ENCODE measurements at regions not wholly inside any gene's neighbourhood (a gene's known extent, or its start where the extent isn't known, plus 50 kb on each side); places are given as distances from the start of the nearest gene placed in this dataset.

- Histone ChIP-seq H3K79me2 (ENCODE audit: control insufficient read depth, low read length) (no peaks in the 10 kb centered on the region), H3K4me3 (ENCODE audit: low read length) (no peak overlapping the region), H3K27ac (ENCODE audit: low read depth, low read length) (no peak overlapping the region), H4K20me1 (ENCODE audit: control insufficient read depth, insufficient read depth, low read depth, low read length) (no peaks in the 10 kb centered on the region), H3K27me3 (ENCODE audit: control insufficient read depth, low read length) (no peaks in the 10 kb centered on the region), H3K4me1 (ENCODE audit: control insufficient read depth, low read length) (no peaks in the 10 kb centered on the region), H3K9me2 (replicated peaks; ENCODE audit: control insufficient read depth, low read length) (no peaks in the 10 kb centered on the region), H3F3A (ENCODE audit: control insufficient read depth, insufficient read depth) (no peaks in the 10 kb centered on the region), H3K36me3 (ENCODE audit: control insufficient read depth, low read length) (no peaks in the 10 kb centered on the region), H3K4me2 (ENCODE audit: low read length) (no peak overlapping the region), H3K9me3 (ENCODE audit: control insufficient read depth, insufficient read depth, low read length) (no peaks in the 10 kb centered on the region)
- no peak for TF ChIP-seq CTCF (IDR thresholded peaks at IDR 0.05; ENCODE audit: low read depth, low read length, poor library complexity, severe bottlenecking)
- no peak for TF ChIP-seq EZH2phosphoT487 (IDR thresholded peaks at IDR 0.05; ENCODE audit: borderline replicate concordance, low read length)
These were observed 189.6 kb downstream of the NPHP4 start for GRCh38 chr1:5802606-5803005.

- no peaks in the 10 kb centered on the region for H3K4me1 ChIP-seq (ENCODE audit: control insufficient read depth, low read length)
- no peaks in the 10 kb centered on the region for H4K20me1 ChIP-seq (ENCODE audit: control insufficient read depth, insufficient read depth, low read depth, low read length)
- TF ChIP-seq EZH2phosphoT487 (IDR thresholded peaks at IDR 0.05; ENCODE audit: borderline replicate concordance, low read length) (no peak), CTCF (IDR thresholded peaks at IDR 0.05; ENCODE audit: low read depth, low read length, poor library complexity, severe bottlenecking) (no peak)
- H3F3A ChIP-seq (ENCODE audit: control insufficient read depth, insufficient read depth) = no peaks in the 10 kb centered on the region
- no peaks in the 10 kb centered on the region for H3K9me3 ChIP-seq (ENCODE audit: control insufficient read depth, insufficient read depth, low read length)
- H3K4me3 ChIP-seq (ENCODE audit: low read length) = no peak overlapping the region
- no peaks in the 10 kb centered on the region for H3K27me3 ChIP-seq (ENCODE audit: control insufficient read depth, low read length)
- no peaks in the 10 kb centered on the region for H3K79me2 ChIP-seq (ENCODE audit: control insufficient read depth, low read length)
- no peak overlapping the region for H3K27ac ChIP-seq (ENCODE audit: low read depth, low read length)
- no peaks in the 10 kb centered on the region for H3K9me2 ChIP-seq (replicated peaks; ENCODE audit: control insufficient read depth, low read length)
- no peaks in the 10 kb centered on the region for H3K36me3 ChIP-seq (ENCODE audit: control insufficient read depth, low read length)
- H3K4me2 ChIP-seq (ENCODE audit: low read length) = no peak overlapping the region
These were observed 193.3 kb downstream of the NPHP4 start for GRCh38 chr1:5798904-5799303.

GRCh38 chr1:5798151-5798730 lies 194.0 kb downstream of the NPHP4 start:
- TF ChIP-seq EZH2phosphoT487 (IDR thresholded peaks at IDR 0.05; ENCODE audit: borderline replicate concordance, low read length) (no peak), CTCF (IDR thresholded peaks at IDR 0.05; ENCODE audit: low read depth, low read length, poor library complexity, severe bottlenecking) (no peak)

More at GRCh38 chr1:5798151-5798730, 194.0 kb downstream of the NPHP4 start:
- Histone ChIP-seq H3K79me2 (ENCODE audit: control insufficient read depth, low read length) (no peaks in the 10 kb centered on the region), H3K9me2 (replicated peaks; ENCODE audit: control insufficient read depth, low read length) (no peaks in the 10 kb centered on the region), H4K20me1 (ENCODE audit: control insufficient read depth, insufficient read depth, low read depth, low read length) (no peaks in the 10 kb centered on the region), H3K4me2 (ENCODE audit: low read length) (no peak overlapping the region), H3K9me3 (ENCODE audit: control insufficient read depth, insufficient read depth, low read length) (no peaks in the 10 kb centered on the region), H3F3A (ENCODE audit: control insufficient read depth, insufficient read depth) (no peaks in the 10 kb centered on the region), H3K27me3 (ENCODE audit: control insufficient read depth, low read length) (no peaks in the 10 kb centered on the region), H3K4me1 (ENCODE audit: control insufficient read depth, low read length) (no peaks in the 10 kb centered on the region), H3K27ac (ENCODE audit: low read depth, low read length) (no peak overlapping the region), H3K36me3 (ENCODE audit: control insufficient read depth, low read length) (no peaks in the 10 kb centered on the region), H3K4me3 (ENCODE audit: low read length) (no peak overlapping the region)

Measured in DOHH2 (cell line).